Hematopoietic multipotent progenitor cell treated with erythropoietin and hydrocortisone succinate and interleukin-3 and kit ligand, for 8 days (in vitro differentiated cells): ENCODE measurements at regions not wholly inside any gene's neighbourhood (a gene's known extent, or its start where the extent isn't known, plus 50 kb on each side); places are given as distances from the start of the nearest gene placed in this dataset.

Source experiments
- DNase-seq: peaks from one replicate; pipeline ENCODE4 v3.0.0-alpha.2; 2015

- no peak for DNase-seq
Measured at GRCh38 chr4:176906709-176907108, 114.0 kb upstream of the VEGFC start.

GRCh38 chr4:176910646-176911045 is 117.9 kb upstream of the VEGFC start:
- DNase-seq: no peak

- no peak for DNase-seq
Measured at GRCh38 chr4:176919631-176920030, 126.9 kb upstream of the VEGFC start.

- DNase-seq: no peak
Measured at GRCh38 chr4:176920694-176921093, 128.0 kb upstream of the VEGFC start.

- peak; percentile 5 for DNase-seq
Measured at GRCh38 chr4:176921256-176921655, 128.5 kb upstream of the VEGFC start.

GRCh38 chr4:176924238-176924637 is 131.5 kb upstream of the VEGFC start:
- DNase-seq: no peak

- DNase-seq: no peak
Measured at GRCh38 chr4:176925962-176926361, 133.2 kb upstream of the VEGFC start.

- DNase-seq: no peak
Measured at GRCh38 chr4:176927117-176927516, 134.4 kb upstream of the VEGFC start.

- DNase-seq: no peak
Measured at GRCh38 chr4:176927664-176928063, 134.9 kb upstream of the VEGFC start.

- no peak for DNase-seq
Measured at GRCh38 chr4:176939445-176939844, 146.7 kb upstream of the VEGFC start.

GRCh38 chr4:176945334-176945733 is 152.6 kb upstream of the VEGFC start:
- DNase-seq: no peak

- no peak for DNase-seq
Measured at GRCh38 chr4:176949029-176949428, 156.3 kb upstream of the VEGFC start.

GRCh38 chr4:176953021-176953420 is 160.3 kb upstream of the VEGFC start:
- DNase-seq: no peak

- DNase-seq: no peak
Measured at GRCh38 chr4:176957353-176958118, 164.8 kb upstream of the VEGFC start.

GRCh38 chr4:176959980-176960379 is 167.3 kb upstream of the VEGFC start:
- no peak for DNase-seq

GRCh38 chr4:176963121-176963520 is 170.4 kb upstream of the VEGFC start:
- DNase-seq: no peak

- peak; percentile 64 for DNase-seq
Measured at GRCh38 chr4:176964116-176964691, 171.5 kb upstream of the VEGFC start.

- DNase-seq: no peak
Measured at GRCh38 chr4:176967586-176967985, 174.9 kb upstream of the VEGFC start.

GRCh38 chr4:176968094-176968493 is 175.4 kb upstream of the VEGFC start:
- DNase-seq: no peak

- no peak for DNase-seq
Measured at GRCh38 chr4:176969011-176969410, 176.3 kb upstream of the VEGFC start.

GRCh38 chr4:176970853-176971252 is 178.1 kb upstream of the VEGFC start:
- DNase-seq: no peak

GRCh38 chr4:176971576-176972115 is 178.9 kb upstream of the VEGFC start:
- no peak for DNase-seq

GRCh38 chr4:176979416-176979815 is 186.7 kb upstream of the VEGFC start:
- no peak for DNase-seq

- no peak for DNase-seq
Measured at GRCh38 chr4:176981074-176981473, 188.4 kb upstream of the VEGFC start.

- no peak for DNase-seq
Measured at GRCh38 chr4:176981551-176981950, 188.8 kb upstream of the VEGFC start.
